Endothelial cell of umbilical vein (primary cell): ENCODE measurements at regions not wholly inside any gene's neighbourhood (a gene's known extent, or its start where the extent isn't known, plus 50 kb on each side); places are given as distances from the start of the nearest gene placed in this dataset.
"Not testable (repeated sequence)": the region's sequence is repeated elsewhere in the genome, so short reads cannot be mapped to it uniquely, and the experiment has no call there.

ENCODE experiments used
- BruUV-seq: library from RNA; stranded (reverse); fragments of 400-500 nt; replicated peaks from 2 replicates; lab custom pipeline; 2021; lab: Mats Ljungman, UMichigan
- CTCF ChIA-PET: fragments of 300-600, 350-600 bp; sonication (Branson Sonifier 250); formaldehyde crosslinking; loops from one replicate; lab custom pipeline; 2021; ENCODE audit warnings: antibody characterized with exemption, inconsistent platforms; lab: Charles Lee
- POLR2A ChIA-PET: fragments of 300-600, 350-600 bp; sonication (Branson Sonifier 250); formaldehyde crosslinking; loops from one replicate; lab custom pipeline; 2021; ENCODE audit warnings: antibody characterized with exemption, inconsistent platforms; lab: Charles Lee
- DNase-seq: peaks from one replicate; pipeline ENCODE4 v3.0.0-alpha.2; 2011; ENCODE audit warnings: low read depth, low spot score
- FAIRE-seq: peaks from 2 replicates; lab custom pipeline; 2011; peaks lifted over from hg19 to GRCh38; lab: Jason Lieb, UNC
- H2AFZ ChIP-seq: 2 replicates; pipeline ENCODE4 v1.6.0; 2012; ENCODE audit warnings: low read depth, low read length, control low read depth, inconsistent platforms
- H3K27ac ChIP-seq: 2 replicates; pipeline ENCODE4 v1.5.1; 2011; ENCODE audit warnings: low read depth, mild to moderate bottlenecking, control low read depth, low read length, moderate library complexity; ENCODE audit not compliant: insufficient read depth
- H3K27me3 ChIP-seq, 2 experiments: 2 replicates each; pipeline versions ENCODE4 v1.6.0 to v1.6.1; 2011; ENCODE audit warnings: low read length in 2 of 2, mixed read lengths in 1 of 2; ENCODE audit not compliant: control insufficient read depth in 2 of 2, insufficient read depth in 2 of 2
- H3K36me3 ChIP-seq, 2 experiments: 2 replicates in 1 of 2; 3 replicates in 1 of 2; pipeline ENCODE4 v1.5.1; 2011; ENCODE audit warnings: low read length in 2 of 2, mild to moderate bottlenecking in 1 of 2, moderate library complexity in 1 of 2; ENCODE audit not compliant: control insufficient read depth in 2 of 2, insufficient read depth in 2 of 2; ENCODE audit errors: extremely low read depth in 1 of 2
- H3K4me1 ChIP-seq: 3 replicates; pipeline ENCODE4 v1.5.1; 2011; ENCODE audit warnings: mild to moderate bottlenecking, low read length; ENCODE audit not compliant: control insufficient read depth, insufficient read depth; ENCODE audit errors: extremely low read depth
- H3K4me2 ChIP-seq: 2 replicates; pipeline ENCODE4 v1.6.1; 2011; ENCODE audit warnings: low read length, control low read depth, mixed read lengths; ENCODE audit not compliant: insufficient read depth
- H3K4me3 ChIP-seq, 3 experiments: fragments of 200-600 bp in 1 of 3; sonication (generic), shearing (Covaris generic) in 1 of 3; replicated peaks in 1 of 3; 2 replicates each; pipeline ENCODE4 v1.5.1; 2011 to 2016; ENCODE audit warnings: control low read depth in 3 of 3, low read length in 3 of 3, mild to moderate bottlenecking in 2 of 3, inconsistent platforms in 1 of 3, low read depth in 1 of 3, moderate library complexity in 1 of 3; ENCODE audit not compliant: insufficient read depth in 1 of 3
- H3K79me2 ChIP-seq: 2 replicates; pipeline ENCODE4 v1.6.0; 2012; ENCODE audit warnings: low read length, inconsistent platforms; ENCODE audit not compliant: control insufficient read depth, insufficient read depth
- H3K9ac ChIP-seq: replicated peaks from 2 replicates; pipeline ENCODE3; 2011; ENCODE audit warnings: low read length, control low read depth; ENCODE audit not compliant: insufficient read depth; ENCODE audit errors: extremely low read depth
- H3K9me1 ChIP-seq: replicated peaks from 3 replicates; pipeline ENCODE4 v1.6.0; 2011; ENCODE audit warnings: mild to moderate bottlenecking, low read length; ENCODE audit not compliant: control insufficient read depth, insufficient read depth; ENCODE audit errors: extremely low read depth
- H3K9me3 ChIP-seq: replicated peaks from 2 replicates; pipeline ENCODE4 v1.5.1; 2012; ENCODE audit warnings: low read length, inconsistent platforms; ENCODE audit not compliant: control insufficient read depth, insufficient read depth
- H4K20me1 ChIP-seq: replicated peaks from 2 replicates; pipeline ENCODE3; 2011; ENCODE audit warnings: mild to moderate bottlenecking, low read length; ENCODE audit not compliant: control insufficient read depth, insufficient read depth; ENCODE audit errors: extremely low read depth
- CTCF ChIP-seq, 2 donors: IDR thresholded peaks; 1 replicate in 1 of 2; 2 replicates in 1 of 2; pipeline ENCODE4 v1.5.1; 2011; ENCODE audit warnings: low read length in 2 of 2, mild to moderate bottlenecking in 2 of 2, moderate library complexity in 2 of 2, control low read depth in 1 of 2, inconsistent platforms in 1 of 2, low read depth in 1 of 2; ENCODE audit not compliant: insufficient read depth in 1 of 2; ENCODE audit errors: extremely low read depth in 1 of 2
- FOS ChIP-seq: IDR thresholded peaks from 2 replicates; pipeline ENCODE4 v1.6.1; 2011; ENCODE audit warnings: mild to moderate bottlenecking, low read length, moderate library complexity, borderline replicate concordance; ENCODE audit not compliant: insufficient read depth
- JUN ChIP-seq: IDR thresholded peaks from 2 replicates; pipeline ENCODE4 v1.6.1; 2011; ENCODE audit warnings: borderline replicate concordance, low read depth; ENCODE audit not compliant: insufficient read length, insufficient read depth
- MAX ChIP-seq: IDR thresholded peaks from 2 replicates; pipeline ENCODE4 v1.6.1; 2011; ENCODE audit not compliant: insufficient read depth, insufficient read length
- POLR2AphosphoS5 ChIP-seq: IDR thresholded peaks from 2 replicates; pipeline ENCODE4 v1.6.1; 2012; ENCODE audit warnings: low read depth, mild to moderate bottlenecking, control low read depth, low read length, moderate library complexity; ENCODE audit not compliant: insufficient read depth
- dilution Hi-C: fragments of 300-500 bp; cut with MboI; formaldehyde crosslinking; loops from one replicate; pipeline ENCODE4 v1.15.0; 2019; ENCODE audit warnings: low sequenced_read_pairs; ENCODE audit not compliant: extremely low pct_ligation_motif_present
- intact Hi-C: fragments of 100-400 bp; cut with micrococcal nuclease; formaldehyde crosslinking; loops from one replicate; pipeline ENCODE4 v1.10.0; 2022

GRCh38 chr1:115528336-115528735 is 113.4 kb upstream of the VANGL1 start:
- peaks cover 23% of the 10 kb centered on the region for H3K4me1 ChIP-seq
- H3K4me3 ChIP-seq, H4K20me1 ChIP-seq, H3K27me3 ChIP-seq, H2AFZ ChIP-seq, H3K36me3 ChIP-seq, H3K9me1 ChIP-seq, POLR2A ChIA-PET, H3K79me2 ChIP-seq, FAIRE-seq, intact Hi-C loops, dilution Hi-C loops, H3K9ac ChIP-seq, BruUV-seq, H3K9me3 ChIP-seq, H3K27ac ChIP-seq, H3K4me2 ChIP-seq: not testable (repeated sequence)
- CTCF ChIA-PET, result interaction anchor here (1.1 to 1.2 kb wide), 3 partner anchors 19 to 386 kb away, joined by 3 to 4 read pairs (median 3); no protein-coding TSS in a partner anchor
- TF ChIP-seq FOS, result peak; percentile 18
- peak; percentile 4 for DNase-seq

GRCh38 chr1:115527746-115528145 is 114.0 kb upstream of the VANGL1 start:
- H3K9me1 ChIP-seq, result no peaks in the 10 kb centered on the region
- H3K4me3 ChIP-seq, result no peak overlapping the region
- no peak overlapping the region for H3K4me2 ChIP-seq
- no peak overlapping the region for H3K27ac ChIP-seq
- ChIA-PET POLR2A (no interaction called here), CTCF (no interaction called here)
- no TSS peak for BruUV-seq
- no peaks in the 10 kb centered on the region for H3K9me3 ChIP-seq
- intact Hi-C loops (no loop called here), dilution Hi-C loops (no loop called here)
- peaks cover 23% of the 10 kb centered on the region for H3K4me1 ChIP-seq
- TF ChIP-seq CTCF (IDR thresholded peaks at IDR 0.05; ENCODE audit: extremely low read depth in 1 of 2, insufficient read depth in 1 of 2, low read depth in 1 of 2, low read length in 2 of 2) (no peak), MAX (no peak), JUN (no peak), POLR2AphosphoS5 (no peak)
- no peak for DNase-seq
- no peak overlapping the region for H2AFZ ChIP-seq
- H3K36me3 ChIP-seq, result no peaks in the 10 kb centered on the region
- H4K20me1 ChIP-seq, result no peaks in the 10 kb centered on the region
- H3K79me2 ChIP-seq, result no peaks in the 10 kb centered on the region
- FAIRE-seq, result no peak
- no peaks in the 10 kb centered on the region for H3K27me3 ChIP-seq
- no peak overlapping the region for H3K9ac ChIP-seq
